ENCODE measurements at regions not wholly inside any gene's neighbourhood (a gene's known extent, or its start where the extent isn't known, plus 50 kb on each side); places are given as distances from the start of the nearest gene placed in this dataset.
"Not testable (repeated sequence)": the region's sequence is repeated elsewhere in the genome, so short reads cannot be mapped to it uniquely, and the experiment has no call there.

DNA sequence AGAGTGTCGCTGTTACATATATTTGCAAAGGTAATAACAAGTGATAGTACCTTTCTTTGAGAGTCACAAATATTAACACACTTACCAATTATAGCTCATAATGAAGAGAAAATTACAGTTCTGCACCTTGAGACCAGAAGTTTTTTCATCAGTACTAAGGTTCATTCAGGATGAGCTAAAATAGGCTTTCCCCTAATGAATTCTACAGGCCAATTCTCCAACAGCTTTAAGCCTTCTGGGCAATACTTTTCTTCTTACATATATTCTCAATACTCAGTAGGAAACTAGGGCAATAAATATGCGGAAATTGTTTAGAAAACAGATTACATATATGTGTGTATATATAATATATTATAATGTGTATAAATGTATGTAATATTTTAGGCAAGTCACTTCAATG is 2672.8 kb upstream of the PCDH20 start:
- DNase-seq = no peak

DNA sequence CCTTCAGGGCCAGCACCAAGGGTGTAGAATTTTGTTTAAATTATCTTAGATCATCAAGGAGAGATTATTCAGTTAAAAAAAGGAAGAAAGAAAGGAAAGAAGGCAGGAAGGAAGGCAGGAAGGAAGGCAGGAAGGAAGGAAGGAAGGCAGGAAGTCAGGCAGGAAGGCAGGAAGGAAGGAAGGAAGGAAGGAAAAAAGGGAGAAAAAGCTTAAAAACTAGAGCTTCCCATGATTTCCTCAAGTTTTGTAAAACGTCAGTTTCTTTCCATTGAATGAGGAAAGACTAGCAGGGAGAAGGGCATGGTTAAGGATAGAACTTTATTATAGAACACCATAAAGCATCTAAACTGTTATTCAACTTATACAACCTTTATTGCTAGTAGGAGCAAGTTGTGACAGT is 2672.0 kb upstream of the PCDH20 start:
- DNase-seq = no peak

DNA sequence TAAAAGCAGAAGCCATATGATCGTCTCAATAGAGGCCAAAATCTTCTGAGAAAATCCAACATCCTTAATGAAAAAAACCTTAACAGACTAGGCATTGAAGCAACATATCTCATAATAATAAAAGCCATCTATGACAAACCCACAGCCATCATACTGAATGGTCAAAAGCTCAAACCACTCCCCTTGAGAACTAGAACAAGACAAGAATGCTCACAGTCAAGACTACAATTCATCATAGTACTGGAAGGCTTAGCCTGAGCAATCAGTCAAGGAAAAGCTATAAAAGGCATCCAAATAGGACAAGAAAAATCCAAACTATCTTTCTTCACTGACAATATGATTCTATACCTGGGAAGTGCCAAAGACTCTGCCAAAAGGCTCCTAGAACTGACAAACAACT is 2668.2 kb upstream of the PCDH20 start:
- DNase-seq = no peak

DNA sequence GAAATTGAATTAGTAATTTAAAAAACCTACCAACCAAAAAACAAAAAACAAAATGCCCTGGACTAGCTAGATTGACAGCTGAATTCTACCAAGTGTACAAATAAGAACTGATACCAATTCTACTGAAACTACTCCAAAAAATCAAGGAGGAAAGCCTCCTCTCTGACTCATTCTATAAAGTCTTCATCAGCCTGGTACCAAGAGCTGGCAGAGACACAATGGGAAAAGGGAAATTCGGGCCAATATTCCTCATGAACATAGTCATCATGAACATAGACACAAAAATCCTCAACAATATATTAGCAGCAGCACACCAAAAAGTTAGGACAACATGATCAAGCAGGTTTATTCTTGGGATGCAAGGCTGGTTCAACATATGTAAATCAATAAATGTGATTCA is 2667.7 kb upstream of the PCDH20 start:
- no peak for DNase-seq

DNA sequence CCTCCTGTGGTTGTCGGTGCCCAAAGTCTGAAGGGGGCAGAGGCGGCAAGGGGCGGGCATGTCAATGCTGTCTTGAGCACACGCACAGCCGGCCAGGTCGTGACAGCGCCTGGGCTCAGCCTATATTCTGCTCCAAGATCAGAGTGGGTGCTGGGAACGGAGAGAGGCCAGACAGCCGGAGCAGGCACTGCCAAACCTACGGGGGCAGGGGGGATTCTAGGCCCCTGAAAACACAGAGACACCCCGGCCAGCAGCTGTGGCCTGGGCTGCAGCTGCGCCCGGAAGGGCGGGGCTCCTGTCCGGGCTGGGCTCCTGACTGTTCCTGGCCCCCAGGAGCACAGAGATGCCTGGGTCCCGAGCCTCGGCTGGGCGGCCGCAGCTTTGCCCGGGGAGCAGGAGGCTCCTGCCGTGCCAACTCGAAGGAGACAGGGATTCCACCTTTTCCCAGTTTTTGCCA is 2662.9 kb upstream of the PCDH20 start:
- DNase-seq = no peak

DNA sequence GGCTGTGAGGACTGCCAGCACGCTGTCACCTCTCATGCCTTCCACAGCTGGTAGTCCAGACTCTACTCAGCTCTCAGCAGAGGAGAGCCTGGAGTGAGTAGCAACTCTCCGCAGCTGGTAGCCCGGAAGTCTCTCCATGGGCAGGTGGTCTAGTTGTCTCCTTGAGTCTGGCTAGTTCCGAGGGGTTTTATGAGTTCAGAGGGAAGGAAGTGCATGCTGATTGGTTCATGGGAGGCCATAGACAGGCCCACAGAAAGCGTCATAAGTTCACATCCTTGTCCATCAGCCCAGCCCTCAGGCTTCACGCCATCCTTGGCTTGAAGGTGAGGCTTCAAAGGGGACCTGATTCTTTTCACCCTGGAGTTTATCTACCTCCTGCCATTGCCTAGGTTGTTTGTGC is 2662.4 kb upstream of the PCDH20 start:
- DNase-seq = no peak

DNA sequence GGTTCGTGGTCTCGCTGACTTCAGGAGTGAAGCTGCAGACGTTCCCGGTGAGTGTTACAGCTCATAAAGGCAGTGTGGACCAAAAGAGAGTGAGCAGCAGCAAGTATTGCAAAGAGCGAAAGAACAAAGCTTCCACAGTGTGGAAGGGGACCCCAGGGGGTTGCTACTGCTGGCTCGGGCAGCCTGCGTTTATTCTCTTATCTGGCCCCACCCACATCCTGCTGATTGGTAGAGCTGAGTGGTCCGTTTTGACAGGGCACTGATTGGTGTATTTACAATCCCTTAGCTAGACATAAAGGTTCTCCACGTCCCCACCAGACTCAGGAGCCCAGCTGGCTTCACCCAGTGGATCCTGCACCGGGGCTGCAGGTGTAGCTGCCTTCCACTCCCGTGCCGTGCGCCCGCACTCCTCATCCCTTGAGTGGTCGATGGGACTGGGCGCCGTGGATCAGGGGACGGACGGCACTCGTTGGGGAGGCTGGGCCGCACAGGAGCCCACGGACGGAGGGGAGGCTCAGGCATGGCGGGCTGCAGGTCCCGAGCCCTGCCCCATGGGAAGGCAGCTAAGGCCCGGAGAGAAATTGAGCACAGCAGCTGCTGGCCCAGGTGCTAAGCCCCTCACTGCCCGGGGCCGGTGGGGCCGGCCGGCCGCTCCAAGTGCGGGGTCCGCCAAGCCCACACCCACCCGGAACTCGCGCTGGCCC is 2661.6 kb upstream of the PCDH20 start:
- DNase-seq = not testable (repeated sequence)

DNA sequence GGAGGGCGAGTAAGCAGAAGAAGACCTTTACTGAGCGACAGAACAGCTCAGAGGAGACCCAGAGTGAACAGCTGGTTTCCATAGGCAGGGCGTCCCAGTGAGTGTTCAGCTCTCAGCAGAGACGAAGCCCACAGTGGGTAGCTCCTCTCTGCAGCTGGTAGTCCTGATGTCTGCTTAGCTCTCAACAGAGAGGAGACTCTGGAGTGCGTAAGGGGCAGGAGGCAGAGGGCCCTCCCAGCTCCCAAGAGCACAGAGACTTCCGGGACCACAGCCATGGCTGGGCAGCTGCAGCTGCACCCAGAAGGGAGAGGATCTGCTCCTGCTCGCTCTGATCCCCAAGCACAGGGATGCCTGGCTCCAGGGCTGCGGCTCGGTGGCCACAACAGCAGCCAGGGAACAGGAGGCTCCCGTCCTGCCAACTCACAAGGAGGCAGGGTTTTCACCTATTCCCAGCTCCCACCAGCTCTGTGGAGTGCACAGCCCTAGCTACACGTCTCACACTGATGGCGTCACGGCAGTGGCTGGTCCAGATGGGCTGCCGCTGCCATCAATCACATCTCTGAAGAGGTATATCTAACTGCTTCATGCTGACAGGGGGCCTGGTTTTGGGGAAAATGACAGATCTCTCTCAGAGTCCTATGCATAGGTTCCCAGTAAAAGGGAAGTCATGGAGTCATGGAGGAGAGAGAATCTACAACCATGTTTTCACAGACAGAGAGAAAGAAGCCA is 2660.1 kb upstream of the PCDH20 start:
- DNase-seq = no peak

DNA sequence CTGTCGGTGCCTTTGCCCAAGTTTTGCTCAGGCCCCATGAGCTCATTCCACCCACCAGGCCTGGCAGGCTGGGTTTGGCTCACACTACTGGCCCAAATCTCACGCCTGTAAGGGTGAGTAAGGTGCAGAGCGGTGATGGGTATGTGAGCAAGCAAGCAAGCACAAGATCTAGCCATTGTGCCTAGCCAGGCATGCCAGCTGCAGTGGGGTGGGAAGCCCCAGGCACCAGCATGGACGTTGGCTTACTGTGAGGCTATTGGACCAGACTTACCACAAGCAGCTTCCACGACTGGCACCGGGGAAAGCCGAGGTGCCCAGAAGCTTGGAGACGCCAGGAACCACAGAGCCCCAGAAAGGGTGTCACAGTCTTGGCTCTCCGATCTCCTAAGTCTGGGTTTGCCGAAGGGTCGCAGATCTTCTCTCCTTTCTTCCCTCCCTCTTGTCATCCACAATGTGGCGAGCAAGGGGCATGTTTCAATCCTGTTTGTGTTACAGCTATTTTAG is 2659.4 kb upstream of the PCDH20 start:
- DNase-seq = no peak

DNA sequence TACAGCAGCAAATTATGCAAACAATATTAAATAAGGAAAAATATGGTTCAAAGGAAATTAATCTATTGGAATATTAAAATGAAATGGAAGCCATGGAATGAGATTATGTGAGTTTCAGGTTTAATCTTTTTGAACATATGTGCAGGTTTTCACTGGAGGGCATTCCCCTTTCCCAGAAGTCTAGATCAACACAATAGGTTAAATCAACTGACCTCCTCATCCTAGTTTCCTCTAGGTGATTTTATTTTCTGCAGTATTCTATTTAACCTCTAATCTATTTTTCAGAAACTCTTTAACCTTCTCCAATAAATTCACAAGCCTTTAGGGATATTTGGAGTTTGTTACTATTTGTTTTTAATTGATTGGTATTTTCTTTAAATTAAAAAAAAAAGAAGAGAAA is 2657.6 kb upstream of the PCDH20 start:
- no peak for DNase-seq

DNA sequence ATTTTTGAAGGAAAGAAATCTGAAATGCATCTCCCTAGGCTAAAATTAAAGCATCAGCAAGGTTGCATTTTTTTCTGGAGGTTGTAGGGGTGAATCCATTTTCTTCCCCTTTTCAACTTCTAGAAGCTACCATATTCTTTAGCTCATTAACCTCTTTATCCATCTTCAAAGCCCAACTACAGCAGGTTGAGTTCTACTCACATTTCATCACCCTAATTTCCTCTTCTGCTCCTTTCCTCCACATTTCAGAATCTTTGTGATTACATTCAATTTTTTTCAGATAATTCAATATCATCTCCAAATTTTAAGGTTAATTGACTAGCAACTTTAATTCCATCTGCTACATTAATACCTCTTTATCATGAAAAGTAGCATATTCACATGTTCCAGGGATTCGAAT is 2655.7 kb upstream of the PCDH20 start:
- no peak for DNase-seq

DNA sequence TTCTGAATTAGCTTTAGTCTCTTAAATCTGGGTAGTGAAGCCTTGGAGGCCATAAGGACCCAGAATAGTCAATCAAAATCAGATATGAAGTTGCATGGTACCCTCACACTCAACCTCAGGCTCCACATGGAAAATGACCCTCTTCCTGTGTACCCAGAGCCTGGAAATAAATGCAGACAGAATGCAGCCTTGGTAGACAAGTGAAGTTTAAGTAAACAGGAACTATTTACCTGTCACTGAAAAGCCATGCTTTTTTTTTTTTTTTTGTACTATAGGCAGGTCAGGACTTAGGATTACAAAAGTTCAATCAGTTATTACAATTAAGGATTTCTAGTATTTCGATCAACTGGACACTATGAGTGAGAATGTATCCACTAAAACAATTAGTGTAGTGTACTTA is 2654.2 kb upstream of the PCDH20 start:
- DNase-seq = no peak

DNA sequence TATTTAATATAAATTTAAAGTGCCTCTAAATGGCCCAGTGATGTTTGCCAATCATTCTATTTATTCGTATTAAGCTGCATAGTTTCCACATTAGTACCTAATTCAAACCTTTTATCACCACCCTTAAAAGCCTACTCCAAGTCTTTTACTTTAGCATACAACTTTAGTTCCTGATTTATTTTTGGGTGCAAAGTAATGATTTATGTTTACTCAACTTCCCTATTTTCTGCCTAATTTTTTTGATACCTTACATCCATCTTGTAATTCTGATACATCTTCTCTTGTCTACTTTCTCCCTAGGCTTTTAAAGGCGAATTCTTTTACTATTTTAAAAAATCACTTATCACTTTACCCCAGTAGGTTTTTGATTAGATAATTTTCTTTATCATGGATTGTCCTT is 2651.1 kb upstream of the PCDH20 start:
- DNase-seq = no peak

DNA sequence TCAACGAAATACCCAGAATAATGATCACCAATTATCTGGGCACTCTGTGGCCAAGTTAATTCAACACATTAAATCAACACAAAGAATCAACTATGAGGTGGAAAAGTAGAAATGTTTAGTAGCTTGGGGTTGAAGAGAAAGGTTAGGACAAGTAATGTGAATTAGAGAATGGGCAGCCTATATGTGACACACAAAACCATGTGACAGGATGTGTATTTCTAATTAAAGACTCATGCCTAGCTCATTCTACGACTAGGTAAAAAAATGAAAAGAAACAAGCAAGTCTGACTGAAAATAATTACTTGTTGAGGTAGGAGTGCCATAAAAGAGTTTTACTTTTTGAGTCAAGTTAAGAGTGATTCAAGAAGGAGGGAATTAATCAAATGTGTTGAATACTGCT is 2646.0 kb upstream of the PCDH20 start:
- DNase-seq = no peak

DNA sequence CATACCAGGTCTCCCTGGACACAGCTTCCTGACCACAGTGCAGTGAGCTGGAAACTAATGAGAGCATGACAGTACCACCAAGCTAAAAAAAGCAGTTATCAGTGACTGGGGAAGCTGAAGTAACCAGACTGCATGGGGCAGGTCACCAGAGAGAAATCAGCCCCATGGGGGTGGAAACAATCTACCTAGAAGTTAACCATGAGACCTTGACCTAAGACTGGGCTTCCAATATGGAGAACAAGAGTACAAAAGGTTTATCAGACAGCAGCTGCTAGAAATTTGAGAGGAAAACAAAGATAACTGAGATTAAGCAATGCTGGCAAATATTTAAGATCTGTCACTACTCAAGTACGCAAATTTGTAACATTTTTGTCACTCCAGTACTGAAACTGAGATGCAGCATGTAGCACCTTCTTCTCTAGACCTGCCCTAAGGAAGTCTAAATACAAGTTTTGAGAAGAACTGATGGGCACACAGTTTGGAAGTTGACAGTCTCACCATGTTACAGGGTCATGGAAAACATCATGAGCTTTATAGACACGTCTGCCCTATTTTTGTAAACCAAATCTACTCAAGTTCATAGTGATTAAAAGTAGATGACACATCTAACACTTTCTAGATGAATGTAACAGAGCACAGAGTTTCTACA is 2641.8 kb upstream of the PCDH20 start:
- DNase-seq = no peak

DNA sequence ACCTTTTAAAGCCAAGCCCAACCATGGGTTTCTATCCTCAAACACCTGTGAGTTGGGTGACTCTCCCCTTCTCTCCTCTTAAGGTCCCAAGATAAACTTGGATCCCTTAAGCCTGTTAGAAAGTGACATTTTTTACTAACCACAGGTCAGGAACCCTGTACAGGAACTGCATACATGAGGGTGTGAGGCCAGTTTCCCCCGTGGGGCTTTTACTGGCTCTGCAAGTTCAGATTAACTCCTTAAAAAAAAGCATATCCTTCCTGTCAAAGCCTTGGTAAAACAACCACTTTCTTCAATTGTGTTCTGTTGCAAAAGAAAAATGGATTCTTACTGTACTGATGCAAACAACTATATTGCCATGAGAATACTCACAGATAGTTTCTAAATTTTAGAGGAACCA is 2638.7 kb upstream of the PCDH20 start:
- DNase-seq = no peak

DNA sequence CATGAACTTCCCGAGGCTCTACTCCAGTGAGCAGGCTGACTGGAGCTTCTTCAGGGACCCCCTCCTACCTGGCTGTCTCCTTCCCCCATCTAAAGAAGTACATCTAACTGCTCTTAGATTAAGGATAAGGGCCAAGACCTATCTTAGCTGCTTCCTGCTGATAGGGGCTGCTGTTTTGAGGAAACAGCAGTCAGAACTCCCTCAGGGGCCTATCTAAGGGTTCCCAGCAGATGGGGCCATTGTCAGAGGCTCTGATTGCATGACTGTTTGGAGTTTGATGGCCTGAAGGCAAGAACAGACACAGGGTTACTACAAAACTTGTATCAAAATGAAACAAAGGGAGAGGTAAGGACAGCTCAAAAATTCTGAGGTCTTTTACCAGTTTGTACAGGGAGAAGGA is 2636.9 kb upstream of the PCDH20 start:
- DNase-seq = no peak

DNA sequence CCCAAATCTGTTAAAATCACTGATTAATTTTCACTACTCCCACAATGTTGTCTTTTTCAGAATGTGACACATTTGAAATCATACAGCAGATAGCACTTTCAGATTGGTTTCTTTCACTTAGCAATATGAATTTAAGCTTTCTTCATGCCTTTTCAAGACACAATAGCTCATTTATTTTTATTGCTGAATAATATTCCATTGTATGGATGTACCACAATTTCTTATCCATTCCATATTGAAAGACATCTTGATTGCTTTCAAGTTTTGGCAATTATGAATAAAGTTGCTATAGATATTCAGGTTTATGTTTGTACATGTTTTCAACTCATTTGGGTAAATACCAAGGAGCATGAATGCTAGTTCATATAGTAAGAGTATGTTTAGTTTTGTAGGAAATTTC is 2635.6 kb upstream of the PCDH20 start:
- DNase-seq = no peak

DNA sequence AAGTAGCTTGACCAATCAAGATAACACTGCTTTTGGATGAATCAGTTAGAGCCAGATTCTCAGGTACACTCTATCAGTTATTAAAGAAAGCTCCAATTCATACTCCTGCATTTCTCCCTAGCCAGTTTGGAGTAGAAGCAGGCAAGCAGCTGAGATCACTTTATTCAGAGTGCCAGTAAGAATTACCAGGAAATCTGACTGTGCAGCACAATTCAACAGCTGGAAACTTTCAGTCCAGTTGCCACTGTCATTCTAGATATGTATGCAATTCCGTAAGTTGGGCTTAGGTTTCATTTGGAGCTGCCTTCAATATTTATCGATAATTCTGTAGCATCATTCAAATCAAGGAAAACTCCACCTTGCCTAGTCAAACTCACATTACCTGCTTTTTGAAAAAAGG is 2625.6 kb upstream of the PCDH20 start:
- no peak for DNase-seq

DNA sequence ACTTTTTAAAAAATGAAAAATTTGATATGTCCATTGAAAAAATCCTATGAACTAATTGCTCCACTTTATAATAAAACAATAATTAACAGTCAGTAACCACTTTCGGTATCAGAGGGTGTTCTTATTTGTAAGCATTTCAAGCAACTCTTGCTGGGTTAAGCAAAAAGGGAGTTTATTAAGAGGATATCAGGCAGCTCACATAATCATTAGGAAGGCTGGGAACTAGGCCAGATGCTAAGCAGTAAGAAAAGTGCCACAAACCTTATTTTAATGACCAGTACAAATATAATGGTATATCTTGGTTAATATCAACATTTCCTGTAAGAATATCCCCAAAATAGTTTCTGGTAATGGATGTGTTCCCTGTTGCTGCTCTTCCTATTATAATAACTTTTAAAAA is 2618.3 kb upstream of the PCDH20 start:
- no peak for DNase-seq

DNA sequence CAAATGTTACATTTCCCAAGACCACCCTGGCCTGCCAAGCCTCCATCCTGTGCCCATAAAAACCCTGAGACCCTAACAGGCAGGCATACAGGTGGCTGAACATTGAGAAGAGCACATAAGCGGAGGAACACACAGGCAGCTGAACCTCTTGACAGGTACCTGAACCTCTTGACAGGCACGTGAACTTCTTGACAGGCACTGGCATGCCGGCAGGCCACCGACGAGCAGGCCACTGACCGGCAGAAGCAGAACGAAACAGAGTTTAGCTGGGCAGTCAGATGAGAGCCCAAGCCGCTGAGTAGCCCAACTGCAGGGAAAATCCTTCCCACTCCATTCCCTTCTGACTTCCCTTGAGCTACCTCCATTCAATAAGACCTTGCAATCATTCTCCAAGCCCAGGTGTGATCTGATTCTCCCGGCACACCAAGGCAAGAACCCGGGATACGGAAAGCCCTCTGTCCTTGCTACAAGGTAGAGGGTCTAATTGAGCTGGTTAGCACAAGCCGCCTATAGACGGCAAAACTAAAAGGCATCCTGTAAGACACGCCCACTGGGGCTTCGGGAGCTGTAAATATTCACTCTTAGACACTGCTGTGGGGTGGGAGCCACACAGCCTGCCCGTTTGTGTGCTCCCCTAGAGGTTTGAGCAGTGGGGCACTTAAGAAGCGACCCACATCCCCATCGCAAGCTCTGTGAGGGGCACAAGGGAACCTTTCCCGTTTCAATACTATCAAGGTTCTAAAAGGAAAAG is 2613.9 kb upstream of the PCDH20 start:
- DNase-seq = no peak

DNA sequence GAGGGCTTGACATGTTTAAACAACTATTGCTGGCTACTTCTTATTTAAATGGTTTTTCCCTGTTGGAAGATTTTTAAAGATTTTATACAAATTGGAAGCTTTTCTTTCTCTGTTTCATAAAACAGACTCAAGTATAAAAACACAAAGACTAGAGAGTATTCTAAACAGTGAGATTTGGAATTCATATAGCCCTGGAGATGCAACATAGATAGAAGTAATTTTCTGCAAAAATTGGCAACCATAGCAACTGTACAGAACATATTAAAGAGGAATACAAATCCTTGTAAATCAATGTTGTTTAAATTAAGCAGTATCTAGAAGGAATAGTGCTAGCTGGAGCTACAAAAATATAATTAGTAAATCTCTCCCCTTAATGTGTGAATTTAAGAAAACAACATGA is 2612.9 kb upstream of the PCDH20 start:
- DNase-seq = no peak

DNA sequence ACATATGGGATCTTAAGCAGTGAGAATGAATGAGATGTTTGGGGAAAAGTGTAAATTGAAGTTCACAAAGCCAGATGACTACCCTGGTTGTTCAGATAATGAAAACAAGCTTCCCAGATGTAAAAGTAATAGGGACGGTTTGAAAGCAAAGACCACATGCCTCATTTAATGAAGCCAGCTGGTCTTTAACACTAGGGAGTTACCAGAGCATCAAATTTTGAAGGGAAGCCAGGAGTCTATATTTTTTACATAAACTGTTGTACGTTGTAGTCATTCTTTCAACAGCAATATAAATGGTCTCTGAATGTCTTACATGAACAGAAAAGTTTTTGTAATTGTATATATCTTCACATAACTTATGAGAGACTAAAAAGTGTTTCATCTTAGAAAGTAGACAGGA is 2604.5 kb upstream of the PCDH20 start:
- no peak for DNase-seq

All from stimulated activated CD4-positive, alpha-beta T cell treated with anti-CD3 and anti-CD28 coated beads, Interleukin-4, amount 100 ng/mL, for 24 hours (primary cell).